A673 (cell line): ENCODE measurements at regions not wholly inside any gene's neighbourhood (a gene's known extent, or its start where the extent isn't known, plus 50 kb on each side); places are given as distances from the start of the nearest gene placed in this dataset.

Source experiments
- BruUV-seq: library from RNA; stranded (reverse); fragments of 400-500 nt; replicated peaks from 2 replicates; lab custom pipeline; 2021; lab: Mats Ljungman, UMichigan
- CTCF ChIA-PET: fragments of 300-600 bp; sonication (Branson Sonifier 250); formaldehyde crosslinking; loops from one replicate; lab custom pipeline; 2022; ENCODE audit warnings: antibody characterized with exemption; lab: Charles Lee
- POLR2A ChIA-PET: fragments of 300-600 bp; sonication (Branson Sonifier 250); formaldehyde crosslinking; loops from one replicate; lab custom pipeline; 2022; ENCODE audit warnings: antibody characterized with exemption; ENCODE audit not compliant: low non-redundant PET; lab: Charles Lee
- DNase-seq: peaks from one replicate; pipeline ENCODE4 v3.0.0-alpha.2; 2015; ENCODE audit warnings: low spot score
- H3K27ac ChIP-seq: fragments of 200-600 bp; sonication (generic); 2 replicates; pipeline ENCODE4 v1.5.1; 2016; ENCODE audit warnings: mixed run types, low read depth, mild to moderate bottlenecking, mixed read lengths, antibody characterized with exemption, low read length; ENCODE audit not compliant: poor library complexity, severe bottlenecking
- H3K27me3 ChIP-seq: fragments of 200-600 bp; sonication (generic); replicated peaks from 2 replicates; pipeline ENCODE4 v1.6.1; 2017; ENCODE audit warnings: mixed run types, low read depth, mild to moderate bottlenecking, mixed read lengths, antibody characterized with exemption, low read length; ENCODE audit not compliant: insufficient read depth, poor library complexity
- H3K36me3 ChIP-seq: fragments of 200-600 bp; sonication (generic); 2 replicates; pipeline ENCODE4 v1.6.1; 2016; ENCODE audit warnings: mixed run types, mild to moderate bottlenecking, mixed read lengths, antibody characterized with exemption, low read length; ENCODE audit not compliant: insufficient read depth, poor library complexity, severe bottlenecking
- H3K4me1 ChIP-seq: fragments of 200-600 bp; sonication (generic); 2 replicates; pipeline ENCODE4 v1.6.1; 2017; ENCODE audit warnings: mixed run types, mild to moderate bottlenecking, mixed read lengths, antibody characterized with exemption, low read length; ENCODE audit not compliant: insufficient read depth, poor library complexity, severe bottlenecking
- H3K4me3 ChIP-seq: fragments of 200-600 bp; sonication (generic); 2 replicates; pipeline ENCODE4 v1.5.1; 2016; ENCODE audit warnings: low read depth, mixed run types, mild to moderate bottlenecking, mixed read lengths, low read length; ENCODE audit not compliant: poor library complexity, severe bottlenecking
- H3K9me3 ChIP-seq: fragments of 200-600 bp; sonication (generic); 2 replicates; pipeline ENCODE4 v1.6.1; 2016; ENCODE audit warnings: mixed run types, low read depth, mild to moderate bottlenecking, mixed read lengths, antibody characterized with exemption, low read length; ENCODE audit not compliant: poor library complexity, severe bottlenecking
- CTCF ChIP-seq: fragments of 300-800, 200-600 bp; sonication (generic); conservative IDR thresholded peaks from 2 replicates; pipeline ENCODE4 v1.5.1; 2017; ENCODE audit warnings: low read depth, mild to moderate bottlenecking, antibody characterized with exemption, low read length, moderate library complexity, mixed read lengths
- EZH2 ChIP-seq: fragments of 200-600 bp; sonication (generic); IDR thresholded peaks from 2 replicates; pipeline ENCODE4 v1.6.1; 2017; ENCODE audit warnings: borderline replicate concordance, low read depth, mild to moderate bottlenecking, mixed read lengths, antibody characterized with exemption, low read length; ENCODE audit not compliant: poor library complexity, severe bottlenecking
- intact Hi-C: fragments of 100-400 bp; cut with micrococcal nuclease; formaldehyde crosslinking; loops from one replicate; pipeline ENCODE4 v1.10.0; 2022; ENCODE audit not compliant: unreplicated experiment

- Histone ChIP-seq H3K36me3 (no peaks in the 10 kb centered on the region), H3K4me1 (no peaks in the 10 kb centered on the region), H3K27me3 (no peaks in the 10 kb centered on the region), H3K9me3 (no peaks in the 10 kb centered on the region), H3K4me3 (no peak overlapping the region), H3K27ac (no peak overlapping the region)
- BruUV-seq = no TSS peak
- ChIA-PET CTCF (no interaction called here), POLR2A (no interaction called here)
- no peak for TF ChIP-seq EZH2
- TF ChIP-seq CTCF = no peak
- intact Hi-C loops = no loop called here
- no peak for DNase-seq
Observed at GRCh38 chr1:208787219-208787618, 543.0 kb upstream of the PLXNA2 start.

GRCh38 chr1:208788013-208788540, 543.9 kb upstream of the PLXNA2 start:
- Histone ChIP-seq H3K4me1 (no peaks in the 10 kb centered on the region), H3K4me3 (no peak overlapping the region), H3K36me3 (no peaks in the 10 kb centered on the region), H3K9me3 (no peaks in the 10 kb centered on the region), H3K27me3 (no peaks in the 10 kb centered on the region), H3K27ac (no peak overlapping the region)
- ChIA-PET CTCF (interaction anchor here (0.6 kb wide), 1 partner anchor 991 kb away, joined by 4 read pairs; no protein-coding TSS in a partner anchor), POLR2A (no interaction called here)
- no TSS peak for BruUV-seq
- no peak for TF ChIP-seq EZH2
- TF ChIP-seq CTCF = no peak
- DNase-seq = no peak
- intact Hi-C loops = no loop called here

- no peaks in the 10 kb centered on the region for H3K9me3 ChIP-seq
- POLR2A ChIA-PET = no interaction called here
- TF ChIP-seq CTCF = no peak
- TF ChIP-seq EZH2 = no peak
- H3K27ac ChIP-seq = no peak overlapping the region
- H3K4me1 ChIP-seq = no peaks in the 10 kb centered on the region
- H3K27me3 ChIP-seq = no peaks in the 10 kb centered on the region
- intact Hi-C loops = no loop called here
- no peak for DNase-seq
- no peak overlapping the region for H3K4me3 ChIP-seq
- no TSS peak for BruUV-seq
- CTCF ChIA-PET = no interaction called here
- no peaks in the 10 kb centered on the region for H3K36me3 ChIP-seq
Observed at GRCh38 chr1:208791456-208791855, 547.3 kb upstream of the PLXNA2 start.
